DOHH2 (cell line): ENCODE measurements at regions not wholly inside any gene's neighbourhood (a gene's known extent, or its start where the extent isn't known, plus 50 kb on each side); places are given as distances from the start of the nearest gene placed in this dataset.
"Not testable (repeated sequence)": the region's sequence is repeated elsewhere in the genome, so short reads cannot be mapped to it uniquely, and the experiment has no call there.

Source experiments
- H3F3A ChIP-seq: fragments of 200-600 bp; sonication (generic), shearing (Covaris generic); 2 replicates; pipeline ENCODE4 v1.6.0; 2016; ENCODE audit warnings: antibody characterized with exemption, mild to moderate bottlenecking; ENCODE audit not compliant: control insufficient read depth, insufficient read depth
- H3K27ac ChIP-seq: fragments of 200-600 bp; sonication (generic); 2 replicates; pipeline ENCODE4 v1.5.1; 2014; ENCODE audit warnings: low read depth, mild to moderate bottlenecking, low read length, moderate library complexity
- H3K27me3 ChIP-seq: fragments of 200-600 bp; sonication (generic); 2 replicates; pipeline ENCODE4 v1.6.1; 2014; ENCODE audit warnings: mild to moderate bottlenecking, low read length, mixed read lengths; ENCODE audit not compliant: control insufficient read depth
- H3K36me3 ChIP-seq: fragments of 200-600 bp; sonication (generic); 2 replicates; pipeline ENCODE4 v1.6.1; 2014; ENCODE audit warnings: mild to moderate bottlenecking, low read length, moderate library complexity, mixed read lengths; ENCODE audit not compliant: control insufficient read depth
- H3K4me1 ChIP-seq: fragments of 200-600 bp; sonication (generic); 2 replicates; pipeline ENCODE4 v1.6.1; 2014; ENCODE audit warnings: mild to moderate bottlenecking, low read length, mixed read lengths; ENCODE audit not compliant: control insufficient read depth
- H3K4me2 ChIP-seq: fragments of 200-600 bp; sonication (generic); 2 replicates; pipeline ENCODE4 v1.6.0; 2014; ENCODE audit warnings: mild to moderate bottlenecking, low read length, moderate library complexity
- H3K4me3 ChIP-seq: fragments of 200-600 bp; sonication (generic); 2 replicates; pipeline ENCODE4 v1.5.1; 2014; ENCODE audit warnings: mild to moderate bottlenecking, low read length, mixed read lengths
- H3K79me2 ChIP-seq: fragments of 200-600 bp; sonication (generic); 2 replicates; pipeline ENCODE4 v1.6.1; 2014; ENCODE audit warnings: mild to moderate bottlenecking, low read length, mixed read lengths; ENCODE audit not compliant: control insufficient read depth
- H3K9me2 ChIP-seq: fragments of 200-600 bp; sonication (generic); replicated peaks from 2 replicates; pipeline ENCODE4 v1.6.1; 2014; ENCODE audit warnings: mild to moderate bottlenecking, low read length, mixed read lengths; ENCODE audit not compliant: control insufficient read depth
- H3K9me3 ChIP-seq: fragments of 200-600 bp; sonication (generic); 2 replicates; pipeline ENCODE4 v1.6.1; 2014; ENCODE audit warnings: antibody characterized with exemption, low read length, mixed read lengths; ENCODE audit not compliant: control insufficient read depth, insufficient read depth
- H4K20me1 ChIP-seq: fragments of 200-600 bp; sonication (generic); 2 replicates; pipeline ENCODE4 v1.6.0; 2014; ENCODE audit warnings: low read depth, mild to moderate bottlenecking, antibody characterized with exemption, low read length, moderate library complexity; ENCODE audit not compliant: control insufficient read depth, insufficient read depth
- EZH2phosphoT487 ChIP-seq: fragments of 200-600 bp; sonication (generic); IDR thresholded peaks from 2 replicates; pipeline ENCODE4 v1.6.1; 2017; ENCODE audit warnings: borderline replicate concordance, mild to moderate bottlenecking, antibody characterized with exemption, low read length, moderate library complexity, mixed read lengths
- TF ChIP-seq, protein P1 (sequence below): fragments of 200-600 bp; sonication (generic); IDR thresholded peaks from one replicate; pipeline ENCODE4 v1.5.1; 2014; ENCODE audit warnings: antibody characterized with exemption, mild to moderate bottlenecking, low read depth, low read length; ENCODE audit not compliant: poor library complexity, severe bottlenecking

DNA sequence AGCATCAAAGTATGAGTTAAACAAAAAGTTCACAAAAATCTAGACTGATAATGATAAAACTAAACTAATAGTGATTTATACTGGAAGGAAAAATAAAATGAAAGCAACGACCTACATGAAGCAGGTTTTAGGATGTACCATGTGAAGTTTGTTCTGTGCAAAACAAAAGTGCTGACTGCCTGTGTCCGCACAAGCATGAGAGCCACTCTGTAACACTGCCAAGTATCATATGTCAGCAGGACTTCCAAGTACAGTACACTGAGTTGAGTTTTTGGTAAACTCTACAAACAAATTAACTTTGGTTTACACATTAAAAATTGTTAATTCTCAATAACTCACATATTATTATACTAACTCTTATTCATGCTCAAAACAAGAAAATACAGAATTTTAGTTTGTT lies 459.0 kb downstream of the PDGFC start:
- Histone ChIP-seq H3K4me2 (no peak overlapping the region), H3K4me3 (no peak overlapping the region), H3K79me2 (no peaks in the 10 kb centered on the region), H3K4me1 (no peaks in the 10 kb centered on the region), H3K9me2 (no peaks in the 10 kb centered on the region), H3F3A (no peaks in the 10 kb centered on the region), H3K27ac (no peak overlapping the region), H3K36me3 (no peaks in the 10 kb centered on the region), H3K9me3 (no peaks in the 10 kb centered on the region), H4K20me1 (no peaks in the 10 kb centered on the region), H3K27me3 (no peaks in the 10 kb centered on the region)
- no peak for TF ChIP-seq EZH2phosphoT487
- TF ChIP-seq, protein P1, sequence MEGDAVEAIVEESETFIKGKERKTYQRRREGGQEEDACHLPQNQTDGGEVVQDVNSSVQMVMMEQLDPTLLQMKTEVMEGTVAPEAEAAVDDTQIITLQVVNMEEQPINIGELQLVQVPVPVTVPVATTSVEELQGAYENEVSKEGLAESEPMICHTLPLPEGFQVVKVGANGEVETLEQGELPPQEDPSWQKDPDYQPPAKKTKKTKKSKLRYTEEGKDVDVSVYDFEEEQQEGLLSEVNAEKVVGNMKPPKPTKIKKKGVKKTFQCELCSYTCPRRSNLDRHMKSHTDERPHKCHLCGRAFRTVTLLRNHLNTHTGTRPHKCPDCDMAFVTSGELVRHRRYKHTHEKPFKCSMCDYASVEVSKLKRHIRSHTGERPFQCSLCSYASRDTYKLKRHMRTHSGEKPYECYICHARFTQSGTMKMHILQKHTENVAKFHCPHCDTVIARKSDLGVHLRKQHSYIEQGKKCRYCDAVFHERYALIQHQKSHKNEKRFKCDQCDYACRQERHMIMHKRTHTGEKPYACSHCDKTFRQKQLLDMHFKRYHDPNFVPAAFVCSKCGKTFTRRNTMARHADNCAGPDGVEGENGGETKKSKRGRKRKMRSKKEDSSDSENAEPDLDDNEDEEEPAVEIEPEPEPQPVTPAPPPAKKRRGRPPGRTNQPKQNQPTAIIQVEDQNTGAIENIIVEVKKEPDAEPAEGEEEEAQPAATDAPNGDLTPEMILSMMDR: no peak

GRCh38 chr4:156509921-156510320 lies 461.7 kb downstream of the PDGFC start:
- not testable (repeated sequence) for H3K27ac ChIP-seq, H3F3A ChIP-seq, H3K4me2 ChIP-seq, H3K4me3 ChIP-seq, H3K27me3 ChIP-seq, H3K79me2 ChIP-seq, H3K4me1 ChIP-seq, H3K9me3 ChIP-seq, H4K20me1 ChIP-seq, H3K36me3 ChIP-seq, H3K9me2 ChIP-seq

DNA sequence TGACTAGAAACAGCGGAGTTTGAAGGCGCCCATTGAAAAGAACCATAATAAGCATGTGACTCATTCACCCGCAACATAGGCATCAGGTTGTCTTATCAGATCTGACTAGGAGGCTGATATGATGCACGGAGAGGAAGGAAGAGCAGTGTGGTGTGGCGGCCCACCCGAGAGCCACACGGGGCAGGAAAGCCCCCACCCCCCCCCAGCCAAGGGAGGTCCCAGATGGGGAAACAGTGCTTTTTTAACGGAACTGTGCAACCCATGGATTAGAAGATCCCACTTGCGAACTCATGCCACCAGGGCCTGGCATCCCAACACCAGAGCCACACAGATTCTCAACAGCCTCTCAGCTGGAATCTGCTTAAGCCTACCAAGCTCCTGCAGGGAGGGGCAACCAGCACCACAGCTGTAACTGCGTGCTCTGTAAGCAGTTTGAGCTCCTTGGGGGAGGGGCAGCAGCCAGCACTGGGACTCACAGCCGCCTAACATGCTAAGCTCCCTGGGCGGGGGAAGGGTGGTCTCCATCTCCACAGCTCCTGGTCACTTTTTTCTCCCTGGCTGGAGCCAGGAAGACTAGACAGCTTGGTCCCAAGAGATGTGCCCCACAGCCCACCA lies 466.2 kb downstream of the PDGFC start:
- Histone ChIP-seq H3K4me3 (no peak overlapping the region), H4K20me1 (no peaks in the 10 kb centered on the region), H3F3A (no peaks in the 10 kb centered on the region), H3K79me2 (no peaks in the 10 kb centered on the region), H3K4me1 (no peaks in the 10 kb centered on the region), H3K27ac (no peak overlapping the region), H3K27me3 (no peaks in the 10 kb centered on the region), H3K4me2 (no peak overlapping the region), H3K9me2 (no peaks in the 10 kb centered on the region), H3K36me3 (no peaks in the 10 kb centered on the region), H3K9me3 (0 out of 2 replicates have a peak, but pooled peaks cover 3% of the 10 kb centered on the region)
- TF ChIP-seq EZH2phosphoT487: no peak
- TF ChIP-seq, protein P1: no peak

GRCh38 chr4:156503119-156503518 lies 468.5 kb downstream of the PDGFC start:
- no peak overlapping the region for H3K4me3 ChIP-seq
- no peaks in the 10 kb centered on the region for H3K79me2 ChIP-seq
- H3F3A ChIP-seq: no peaks in the 10 kb centered on the region
- no peak overlapping the region for H3K27ac ChIP-seq
- H3K4me2 ChIP-seq: no peak overlapping the region
- H3K9me2 ChIP-seq: no peaks in the 10 kb centered on the region
- H3K36me3 ChIP-seq: no peaks in the 10 kb centered on the region
- H3K9me3 ChIP-seq: 0 out of 2 replicates have a peak, but pooled peaks cover 3% of the 10 kb centered on the region
- no peaks in the 10 kb centered on the region for H3K27me3 ChIP-seq
- no peaks in the 10 kb centered on the region for H3K4me1 ChIP-seq
- no peaks in the 10 kb centered on the region for H4K20me1 ChIP-seq
- TF ChIP-seq EZH2phosphoT487: no peak
- TF ChIP-seq, protein P1: no peak
